Liver (tissue), 8 donors: ENCODE measurements at regions not wholly inside any gene's neighbourhood (a gene's known extent, or its start where the extent isn't known, plus 50 kb on each side); places are given as distances from the start of the nearest gene placed in this dataset.

Experiments used
- DNase-seq: peaks from one replicate; pipeline ENCODE4 v3.0.0-alpha.2; 2017; ENCODE audit warnings: low spot score
- H3K27ac ChIP-seq, 2 donors: one replicate each; pipeline ENCODE4 v1.7.0; 2013; ENCODE audit warnings: inconsistent platforms in 2 of 2, low read length in 2 of 2, control low read depth in 1 of 2, low read depth in 1 of 2, mild to moderate bottlenecking in 1 of 2
- H3K27me3 ChIP-seq, 4 donors: one replicate each; pipeline versions ENCODE4 v1.6.1 to v1.7.0; 2013; ENCODE audit warnings: low read length in 3 of 4, inconsistent platforms in 1 of 4, mild to moderate bottlenecking in 1 of 4, moderate library complexity in 1 of 4; ENCODE audit not compliant: control insufficient read depth in 4 of 4, insufficient read depth in 4 of 4
- H3K36me3 ChIP-seq, 4 donors: one replicate each; pipeline versions ENCODE4 v1.6.1 to v1.7.0; 2013; ENCODE audit warnings: low read length in 3 of 4, mild to moderate bottlenecking in 3 of 4, low read depth in 1 of 4, moderate library complexity in 1 of 4; ENCODE audit not compliant: control insufficient read depth in 4 of 4, insufficient read depth in 3 of 4
- H3K4me1 ChIP-seq, 4 donors: one replicate each; pipeline versions ENCODE4 v1.6.1 to v1.7.0; 2013; ENCODE audit warnings: low read length in 3 of 4, mild to moderate bottlenecking in 3 of 4, moderate library complexity in 1 of 4; ENCODE audit not compliant: control insufficient read depth in 4 of 4, insufficient read depth in 4 of 4
- H3K4me3 ChIP-seq, 3 donors: one replicate each; pipeline versions ENCODE4 v1.6.1 to v1.7.0; 2013; ENCODE audit warnings: low read length in 3 of 3, control low read depth in 1 of 3, low read depth in 1 of 3, mild to moderate bottlenecking in 1 of 3
- H3K9ac ChIP-seq, 2 donors: one replicate each; pipeline ENCODE4 v1.7.0; 2013; ENCODE audit warnings: low read length in 2 of 2, mild to moderate bottlenecking in 2 of 2, moderate library complexity in 2 of 2, control low read depth in 1 of 2, low read depth in 1 of 2
- H3K9me3 ChIP-seq, 4 donors: one replicate each; pipeline versions ENCODE4 v1.6.1 to v1.7.0; 2013; ENCODE audit warnings: low read length in 3 of 4; ENCODE audit not compliant: control insufficient read depth in 4 of 4
- EGR1 ChIP-seq, 2 donors: IDR thresholded peaks; 2 replicates each; pipeline ENCODE4 v1.6.1; 2016 to 2018; ENCODE audit warnings: antibody characterized with exemption in 2 of 2, low read depth in 2 of 2
- FOXA1 ChIP-seq: IDR thresholded peaks from 2 replicates; pipeline ENCODE4 v1.6.1; 2016; ENCODE audit warnings: antibody characterized with exemption
- FOXA2 ChIP-seq: IDR thresholded peaks from 2 replicates; pipeline ENCODE4 v1.6.1; 2016; ENCODE audit warnings: antibody characterized with exemption
- GABPA ChIP-seq, 2 donors: IDR thresholded peaks in 1 of 2; conservative IDR thresholded peaks in 1 of 2; 2 replicates each; pipeline ENCODE4 v1.6.1; 2016; ENCODE audit warnings: antibody characterized with exemption in 2 of 2, mild to moderate bottlenecking in 1 of 2, moderate library complexity in 1 of 2
- HNF4A ChIP-seq, 2 donors: conservative IDR thresholded peaks; 2 replicates each; pipeline ENCODE4 v1.6.1; 2016; ENCODE audit warnings: antibody characterized with exemption in 2 of 2, mild to moderate bottlenecking in 2 of 2
- HNF4G ChIP-seq: IDR thresholded peaks from 2 replicates; pipeline ENCODE4 v1.6.1; 2016; ENCODE audit warnings: antibody characterized with exemption
- JUND ChIP-seq, 2 donors: IDR thresholded peaks; 2 replicates each; pipeline ENCODE4 v1.6.1; 2016; ENCODE audit warnings: antibody characterized with exemption in 2 of 2
- MAX ChIP-seq: IDR thresholded peaks from 2 replicates; pipeline ENCODE4 v1.6.1; 2016; ENCODE audit warnings: antibody characterized with exemption
- NR2F2 ChIP-seq: IDR thresholded peaks from 2 replicates; pipeline ENCODE4 v1.6.1; 2016; ENCODE audit warnings: antibody characterized with exemption
- RAD21 ChIP-seq, 2 donors: IDR thresholded peaks; 2 replicates each; pipeline ENCODE4 v1.6.1; 2016; ENCODE audit warnings: antibody characterized with exemption in 2 of 2, mild to moderate bottlenecking in 2 of 2
- RXRA ChIP-seq, 2 donors: IDR thresholded peaks; 2 replicates each; pipeline ENCODE4 v1.6.1; 2017 to 2018; ENCODE audit warnings: antibody characterized with exemption in 2 of 2, mild to moderate bottlenecking in 1 of 2
- SP1 ChIP-seq: IDR thresholded peaks from 2 replicates; pipeline ENCODE4 v1.6.1; 2018; ENCODE audit warnings: antibody characterized with exemption, mild to moderate bottlenecking
- TAF1 ChIP-seq: conservative IDR thresholded peaks from 2 replicates; pipeline ENCODE4 v1.6.1; 2016; ENCODE audit warnings: antibody characterized with exemption, mild to moderate bottlenecking
- YY1 ChIP-seq: IDR thresholded peaks from 2 replicates; pipeline ENCODE4 v1.6.1; 2016; ENCODE audit warnings: antibody characterized with exemption, mild to moderate bottlenecking
- WGBS: extraction: QIAGEN DNeasy Blood & Tissue Kit; methylation state at CpG from one replicate; pipeline ENCODE4 v1.1.7; 2013; 5-methylcytosine and 5-hydroxymethylcytosine counted together
- TF ChIP-seq, protein P1 (sequence below): IDR thresholded peaks from 2 replicates; pipeline ENCODE4 v1.6.1; 2016; ENCODE audit warnings: antibody characterized with exemption
- TF ChIP-seq, protein P2 (sequence below): IDR thresholded peaks from 2 replicates; pipeline ENCODE4 v1.6.1; 2016; ENCODE audit warnings: antibody characterized with exemption, mild to moderate bottlenecking
- TF ChIP-seq, protein P3 (sequence below): fragments of 150-350 bp; IDR thresholded peaks from 2 replicates; pipeline ENCODE4 v1.5.1; 2017; ENCODE audit warnings: improper control_type of control experiment, low read depth, low read length; ENCODE audit not compliant: missing input control
- TF ChIP-seq, protein P4 (sequence below): IDR thresholded peaks from 2 replicates; pipeline ENCODE4 v1.6.1; 2016; ENCODE audit warnings: antibody characterized with exemption
- donor health status: healthy.
- donor health status: healthy.
- donor health status: healthy.
- donor health status: healthy.
- donor health status: healthy.

DNA sequence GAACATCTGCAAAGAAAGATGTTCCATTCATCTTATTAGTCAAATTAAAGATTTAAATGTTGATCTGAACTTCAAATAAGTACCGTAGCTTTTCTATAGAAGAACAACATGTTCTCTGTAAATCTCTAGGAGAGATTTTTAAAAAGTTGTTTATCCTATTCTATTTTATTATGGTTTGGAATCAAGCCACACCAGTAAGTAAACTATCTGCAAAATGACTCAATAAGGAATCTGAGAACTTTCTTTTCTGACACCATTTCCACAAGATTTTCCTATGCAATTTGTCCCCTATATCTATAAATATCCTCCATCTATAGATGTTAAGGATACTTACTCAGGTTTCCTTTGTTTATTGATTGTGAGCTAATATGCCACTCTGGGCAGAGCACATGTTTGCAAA lies 736.6 kb downstream of the CBLN2 start:
- 92% methylated on average over 1 of the region's 1 CpG for WGBS
- no peak overlapping the region for H3K9ac ChIP-seq
- no peaks in the 10 kb centered on the region for H3K27me3 ChIP-seq
- H3K27ac ChIP-seq = no peak overlapping the region
- peaks cover 0 to 4% (median 0%) of the 10 kb centered on the region in 4 donors for H3K9me3 ChIP-seq
- H3K4me3 ChIP-seq = no peak overlapping the region
- H3K4me1 ChIP-seq = no peaks in the 10 kb centered on the region
- H3K36me3 ChIP-seq = no peaks in the 10 kb centered on the region
- no peak for DNase-seq
- TF ChIP-seq TAF1 (no peak), EGR1 (IDR thresholded peaks at IDR 0.05; ENCODE audit: low read depth in 2 of 2) (no peak), YY1 (no peak), FOXA1 (no peak), RAD21 (IDR thresholded peaks at IDR 0.05) (no peak), RXRA (IDR thresholded peaks at IDR 0.05) (no peak), SP1 (no peak), FOXA2 (no peak), JUND (IDR thresholded peaks at IDR 0.05) (no peak), GABPA (IDR thresholded peaks at IDR 0.05 in 1 of 2, conservative IDR thresholded peaks at IDR 0.05 in 1 of 2) (no peak), MAX (no peak), NR2F2 (no peak), HNF4G (no peak), HNF4A (conservative IDR thresholded peaks at IDR 0.05) (no peak)
- TF ChIP-seq, protein P1, sequence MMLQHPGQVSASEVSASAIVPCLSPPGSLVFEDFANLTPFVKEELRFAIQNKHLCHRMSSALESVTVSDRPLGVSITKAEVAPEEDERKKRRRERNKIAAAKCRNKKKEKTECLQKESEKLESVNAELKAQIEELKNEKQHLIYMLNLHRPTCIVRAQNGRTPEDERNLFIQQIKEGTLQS = no peak
- TF ChIP-seq, protein P2, sequence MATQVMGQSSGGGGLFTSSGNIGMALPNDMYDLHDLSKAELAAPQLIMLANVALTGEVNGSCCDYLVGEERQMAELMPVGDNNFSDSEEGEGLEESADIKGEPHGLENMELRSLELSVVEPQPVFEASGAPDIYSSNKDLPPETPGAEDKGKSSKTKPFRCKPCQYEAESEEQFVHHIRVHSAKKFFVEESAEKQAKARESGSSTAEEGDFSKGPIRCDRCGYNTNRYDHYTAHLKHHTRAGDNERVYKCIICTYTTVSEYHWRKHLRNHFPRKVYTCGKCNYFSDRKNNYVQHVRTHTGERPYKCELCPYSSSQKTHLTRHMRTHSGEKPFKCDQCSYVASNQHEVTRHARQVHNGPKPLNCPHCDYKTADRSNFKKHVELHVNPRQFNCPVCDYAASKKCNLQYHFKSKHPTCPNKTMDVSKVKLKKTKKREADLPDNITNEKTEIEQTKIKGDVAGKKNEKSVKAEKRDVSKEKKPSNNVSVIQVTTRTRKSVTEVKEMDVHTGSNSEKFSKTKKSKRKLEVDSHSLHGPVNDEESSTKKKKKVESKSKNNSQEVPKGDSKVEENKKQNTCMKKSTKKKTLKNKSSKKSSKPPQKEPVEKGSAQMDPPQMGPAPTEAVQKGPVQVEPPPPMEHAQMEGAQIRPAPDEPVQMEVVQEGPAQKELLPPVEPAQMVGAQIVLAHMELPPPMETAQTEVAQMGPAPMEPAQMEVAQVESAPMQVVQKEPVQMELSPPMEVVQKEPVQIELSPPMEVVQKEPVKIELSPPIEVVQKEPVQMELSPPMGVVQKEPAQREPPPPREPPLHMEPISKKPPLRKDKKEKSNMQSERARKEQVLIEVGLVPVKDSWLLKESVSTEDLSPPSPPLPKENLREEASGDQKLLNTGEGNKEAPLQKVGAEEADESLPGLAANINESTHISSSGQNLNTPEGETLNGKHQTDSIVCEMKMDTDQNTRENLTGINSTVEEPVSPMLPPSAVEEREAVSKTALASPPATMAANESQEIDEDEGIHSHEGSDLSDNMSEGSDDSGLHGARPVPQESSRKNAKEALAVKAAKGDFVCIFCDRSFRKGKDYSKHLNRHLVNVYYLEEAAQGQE = no peak
- TF ChIP-seq, protein P3, sequence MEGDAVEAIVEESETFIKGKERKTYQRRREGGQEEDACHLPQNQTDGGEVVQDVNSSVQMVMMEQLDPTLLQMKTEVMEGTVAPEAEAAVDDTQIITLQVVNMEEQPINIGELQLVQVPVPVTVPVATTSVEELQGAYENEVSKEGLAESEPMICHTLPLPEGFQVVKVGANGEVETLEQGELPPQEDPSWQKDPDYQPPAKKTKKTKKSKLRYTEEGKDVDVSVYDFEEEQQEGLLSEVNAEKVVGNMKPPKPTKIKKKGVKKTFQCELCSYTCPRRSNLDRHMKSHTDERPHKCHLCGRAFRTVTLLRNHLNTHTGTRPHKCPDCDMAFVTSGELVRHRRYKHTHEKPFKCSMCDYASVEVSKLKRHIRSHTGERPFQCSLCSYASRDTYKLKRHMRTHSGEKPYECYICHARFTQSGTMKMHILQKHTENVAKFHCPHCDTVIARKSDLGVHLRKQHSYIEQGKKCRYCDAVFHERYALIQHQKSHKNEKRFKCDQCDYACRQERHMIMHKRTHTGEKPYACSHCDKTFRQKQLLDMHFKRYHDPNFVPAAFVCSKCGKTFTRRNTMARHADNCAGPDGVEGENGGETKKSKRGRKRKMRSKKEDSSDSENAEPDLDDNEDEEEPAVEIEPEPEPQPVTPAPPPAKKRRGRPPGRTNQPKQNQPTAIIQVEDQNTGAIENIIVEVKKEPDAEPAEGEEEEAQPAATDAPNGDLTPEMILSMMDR = no peak
- TF ChIP-seq, protein P4, sequence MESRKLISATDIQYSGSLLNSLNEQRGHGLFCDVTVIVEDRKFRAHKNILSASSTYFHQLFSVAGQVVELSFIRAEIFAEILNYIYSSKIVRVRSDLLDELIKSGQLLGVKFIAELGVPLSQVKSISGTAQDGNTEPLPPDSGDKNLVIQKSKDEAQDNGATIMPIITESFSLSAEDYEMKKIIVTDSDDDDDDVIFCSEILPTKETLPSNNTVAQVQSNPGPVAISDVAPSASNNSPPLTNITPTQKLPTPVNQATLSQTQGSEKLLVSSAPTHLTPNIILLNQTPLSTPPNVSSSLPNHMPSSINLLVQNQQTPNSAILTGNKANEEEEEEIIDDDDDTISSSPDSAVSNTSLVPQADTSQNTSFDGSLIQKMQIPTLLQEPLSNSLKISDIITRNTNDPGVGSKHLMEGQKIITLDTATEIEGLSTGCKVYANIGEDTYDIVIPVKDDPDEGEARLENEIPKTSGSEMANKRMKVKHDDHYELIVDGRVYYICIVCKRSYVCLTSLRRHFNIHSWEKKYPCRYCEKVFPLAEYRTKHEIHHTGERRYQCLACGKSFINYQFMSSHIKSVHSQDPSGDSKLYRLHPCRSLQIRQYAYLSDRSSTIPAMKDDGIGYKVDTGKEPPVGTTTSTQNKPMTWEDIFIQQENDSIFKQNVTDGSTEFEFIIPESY = no peak
